A172 (cell line): ENCODE measurements at regions not wholly inside any gene's neighbourhood (a gene's known extent, or its start where the extent isn't known, plus 50 kb on each side); places are given as distances from the start of the nearest gene placed in this dataset.
"Not testable (repeated sequence)": the region's sequence is repeated elsewhere in the genome, so short reads cannot be mapped to it uniquely, and the experiment has no call there.

Experiments used
- DNase-seq: peaks from one replicate; pipeline ENCODE4 v3.0.0-alpha.2; 2015; ENCODE audit warnings: low spot score

DNA sequence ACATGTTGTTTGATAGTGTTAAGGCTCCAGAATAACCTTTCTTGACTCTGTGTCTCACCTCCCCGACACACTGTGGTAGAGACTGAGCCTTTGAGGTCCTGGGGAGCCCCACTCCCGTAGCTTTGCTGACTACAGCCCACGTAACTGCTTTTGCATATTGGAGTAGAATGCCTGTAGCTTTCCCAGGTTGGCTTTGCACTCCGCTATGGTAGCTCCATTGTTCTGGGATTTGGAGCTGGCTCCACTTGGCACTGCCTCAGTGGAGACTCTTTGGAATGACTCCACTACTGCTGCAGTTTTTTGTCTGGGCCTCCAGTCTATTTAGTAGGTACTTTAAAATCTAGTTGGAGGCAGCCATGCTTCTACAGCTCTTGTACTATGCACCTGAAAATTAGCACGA is 56.2 kb upstream of the ANXA1 start:
- DNase-seq = no peak

DNA sequence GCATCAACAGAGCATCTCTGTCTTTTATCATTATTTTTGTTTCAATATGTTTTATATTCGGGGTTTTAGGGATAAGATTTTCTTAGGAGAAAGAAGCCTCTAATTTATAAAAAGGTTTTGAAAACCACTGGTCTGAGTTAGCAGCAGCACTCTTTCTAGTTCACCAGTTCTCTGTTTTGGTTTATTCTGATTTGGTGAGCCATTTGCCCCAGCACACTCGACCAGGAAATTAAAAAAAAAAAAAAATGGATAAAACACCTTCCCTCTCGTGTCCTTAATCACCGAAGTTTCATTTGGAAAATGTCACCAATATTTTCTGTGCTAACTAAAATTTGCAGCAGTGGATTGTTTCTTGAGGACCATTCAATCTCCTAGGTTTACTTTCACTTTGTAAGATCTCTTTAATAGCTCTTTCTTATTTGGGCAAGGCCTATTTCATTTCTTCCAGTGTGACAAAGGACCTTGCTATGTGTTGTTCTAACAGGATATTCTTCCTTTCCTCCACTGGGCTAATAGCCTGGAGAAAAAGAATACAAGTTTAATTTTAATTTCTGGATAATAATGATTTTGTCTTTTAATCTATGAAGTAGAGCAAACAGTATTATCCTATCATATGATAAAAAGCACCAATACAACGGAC is 57.8 kb upstream of the ANXA1 start:
- peak; percentile 18 for DNase-seq

DNA sequence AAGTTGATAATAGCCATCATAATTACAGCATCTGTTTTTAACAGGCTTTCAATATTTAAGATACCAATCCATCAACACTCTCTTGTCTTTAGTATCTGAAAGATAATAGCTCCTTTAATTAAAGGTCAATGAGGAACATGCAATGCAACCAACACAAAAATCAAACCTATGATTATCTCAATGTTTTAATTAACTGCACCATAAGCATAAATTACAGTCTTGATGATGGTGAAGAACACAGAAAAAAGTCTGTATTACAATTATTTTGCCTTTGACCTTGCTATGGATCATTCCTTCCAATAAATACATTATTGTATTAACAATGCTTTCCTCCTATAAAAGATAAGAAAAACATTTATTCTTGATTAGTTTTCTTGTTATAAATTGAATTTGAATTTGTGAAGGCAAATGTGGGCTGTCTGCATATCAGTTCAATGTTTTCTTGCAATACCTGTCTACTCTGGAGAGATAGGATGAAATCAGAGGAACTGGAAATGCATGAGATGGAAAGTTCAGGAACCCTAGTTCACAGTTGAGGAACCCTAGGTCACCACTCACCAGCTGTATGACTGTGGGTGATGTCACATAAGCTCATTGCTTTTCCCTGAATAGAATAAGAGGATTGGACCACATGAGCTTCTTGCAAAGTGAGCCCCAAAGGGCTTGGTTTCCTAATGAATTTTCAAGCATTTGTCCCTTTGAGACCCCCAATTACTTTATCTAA is 58.5 kb upstream of the ANXA1 start:
- DNase-seq = no peak

DNA sequence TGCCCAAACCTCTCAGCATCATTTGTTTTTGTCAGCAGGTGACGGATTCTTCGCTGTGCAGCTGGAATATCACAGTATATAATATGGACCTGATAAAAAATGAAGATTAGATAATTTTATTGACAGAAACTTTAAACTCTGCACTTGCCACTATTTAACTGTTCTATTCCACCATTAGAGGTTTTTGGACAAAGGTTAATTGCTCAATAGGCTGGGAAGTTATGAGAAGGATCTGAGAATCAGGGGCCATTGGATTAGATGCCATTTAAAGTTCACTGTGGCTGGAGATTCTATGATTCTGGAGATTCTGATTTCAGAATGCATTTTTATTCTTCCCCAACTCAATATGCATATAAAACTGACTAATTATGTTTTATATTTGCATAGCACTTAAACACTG is 59.8 kb upstream of the ANXA1 start:
- DNase-seq = no peak

DNA sequence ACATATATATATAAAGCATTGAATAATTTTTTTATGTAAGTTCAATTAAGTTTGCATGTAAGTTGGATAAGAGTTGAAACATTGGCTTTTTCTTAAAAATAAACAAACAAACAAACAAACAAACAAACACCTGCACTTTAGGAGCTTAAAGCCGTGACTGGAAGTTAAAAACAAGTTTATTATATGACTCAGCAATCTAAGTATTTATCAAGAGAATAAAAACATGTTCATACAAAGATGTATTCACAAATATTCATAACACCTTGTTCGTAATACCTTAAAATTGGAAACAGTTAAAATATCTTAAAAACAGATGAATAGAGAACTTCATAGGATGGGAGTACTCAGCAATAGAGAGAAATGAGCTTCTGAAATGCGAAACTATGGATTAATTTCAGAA is 61.5 kb upstream of the ANXA1 start:
- no peak for DNase-seq

DNA sequence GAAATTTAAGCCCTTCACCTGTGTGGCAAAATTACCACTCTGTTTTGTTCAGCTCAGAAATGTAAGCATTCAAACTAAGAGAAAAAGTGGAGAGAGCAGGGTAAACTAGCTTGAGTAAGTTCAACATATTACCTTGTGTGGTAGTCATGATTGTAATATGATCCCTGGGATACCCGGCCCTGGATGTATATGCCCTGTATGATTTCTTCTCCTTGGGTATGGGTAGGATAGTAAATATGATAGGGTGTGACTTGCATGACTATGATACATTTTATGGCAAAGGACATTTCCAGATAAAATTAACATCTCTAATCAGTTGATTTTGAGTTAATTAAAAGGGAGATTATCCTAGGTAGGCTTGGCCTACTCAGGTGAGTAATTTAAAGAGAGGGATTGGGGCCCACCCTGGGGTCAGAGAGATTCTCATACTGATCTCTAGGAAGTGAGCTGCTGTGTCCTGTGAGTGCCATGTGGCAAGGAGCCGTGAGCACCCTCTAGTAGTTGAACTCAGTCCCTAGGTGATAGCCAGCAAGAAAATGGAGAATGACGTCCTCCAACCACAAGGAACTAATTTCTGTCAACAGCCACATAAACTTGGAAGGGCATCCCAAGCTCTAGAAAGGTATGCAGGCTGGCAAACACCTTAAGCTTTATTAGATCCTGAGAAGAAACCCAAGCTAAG is 62.2 kb upstream of the ANXA1 start:
- no peak for DNase-seq

DNA sequence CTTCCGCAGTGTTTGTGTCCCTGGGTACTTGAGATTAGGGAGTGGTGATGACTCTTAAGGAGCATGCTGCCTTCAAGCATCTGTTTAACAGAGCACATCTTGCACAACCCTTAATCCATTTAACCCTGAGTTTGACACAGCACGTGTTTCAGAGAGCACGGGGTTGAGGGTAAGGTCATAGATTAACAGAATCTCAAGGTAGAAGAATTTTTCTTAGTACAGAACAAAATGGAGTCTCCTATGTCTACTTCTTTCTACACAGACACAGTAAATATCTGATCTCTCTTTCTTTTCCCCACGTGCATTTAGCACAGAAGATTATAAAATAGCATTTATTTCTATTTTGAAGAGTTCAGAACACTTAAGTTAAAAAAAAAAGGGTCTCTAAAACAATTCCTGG is 63.8 kb upstream of the ANXA1 start:
- not testable (repeated sequence) for DNase-seq

DNA sequence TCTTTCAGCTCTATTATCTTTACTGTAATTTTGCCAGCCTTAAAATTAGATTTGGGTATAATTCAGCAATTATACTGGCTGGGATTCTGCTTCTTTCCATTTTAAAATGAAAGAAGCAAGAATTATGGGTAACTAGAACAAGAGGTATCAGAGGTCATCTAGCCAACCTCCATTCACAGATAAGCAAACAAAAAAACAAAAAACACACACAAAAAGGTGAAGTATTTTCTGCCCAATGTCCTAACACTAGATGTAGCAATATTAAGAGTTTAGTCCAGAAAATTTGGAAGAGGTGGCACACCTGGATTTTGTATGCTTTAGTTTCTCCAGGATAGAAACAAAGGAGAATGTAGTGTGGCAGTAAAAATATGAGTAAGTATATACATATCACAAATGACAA is 68.1 kb upstream of the ANXA1 start:
- no peak for DNase-seq

DNA sequence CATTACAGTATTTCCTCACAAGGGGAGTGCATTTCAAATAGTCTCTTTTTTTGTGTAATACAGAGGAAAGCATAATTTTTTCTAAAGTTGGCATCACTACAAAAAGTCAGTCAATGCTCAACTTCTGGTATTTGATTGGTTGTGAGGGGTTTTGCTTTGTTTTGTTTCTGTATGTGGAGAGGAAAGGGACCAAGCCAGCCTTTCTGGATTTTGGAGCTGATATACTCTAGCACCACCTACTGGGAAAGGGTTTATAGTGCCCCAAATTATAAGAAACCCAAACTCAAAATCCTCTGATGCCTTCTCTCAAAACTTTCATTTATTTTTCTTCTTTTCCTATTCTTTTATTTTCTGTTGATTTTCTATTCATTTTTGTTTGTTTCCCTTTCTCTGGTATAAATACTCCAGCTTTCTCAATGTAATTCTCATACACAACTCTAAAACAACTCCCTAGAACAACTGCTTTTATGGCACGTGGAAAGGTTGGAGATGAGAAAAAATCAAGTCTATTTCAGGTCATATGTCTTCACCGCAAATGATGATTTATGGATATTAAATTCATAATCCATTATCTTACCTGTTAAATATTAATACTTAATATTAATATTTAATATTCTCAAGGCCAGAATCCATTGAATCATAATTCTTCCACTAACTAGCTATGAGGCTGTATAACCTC is 69.5 kb upstream of the ANXA1 start:
- peak; percentile 32 for DNase-seq

DNA sequence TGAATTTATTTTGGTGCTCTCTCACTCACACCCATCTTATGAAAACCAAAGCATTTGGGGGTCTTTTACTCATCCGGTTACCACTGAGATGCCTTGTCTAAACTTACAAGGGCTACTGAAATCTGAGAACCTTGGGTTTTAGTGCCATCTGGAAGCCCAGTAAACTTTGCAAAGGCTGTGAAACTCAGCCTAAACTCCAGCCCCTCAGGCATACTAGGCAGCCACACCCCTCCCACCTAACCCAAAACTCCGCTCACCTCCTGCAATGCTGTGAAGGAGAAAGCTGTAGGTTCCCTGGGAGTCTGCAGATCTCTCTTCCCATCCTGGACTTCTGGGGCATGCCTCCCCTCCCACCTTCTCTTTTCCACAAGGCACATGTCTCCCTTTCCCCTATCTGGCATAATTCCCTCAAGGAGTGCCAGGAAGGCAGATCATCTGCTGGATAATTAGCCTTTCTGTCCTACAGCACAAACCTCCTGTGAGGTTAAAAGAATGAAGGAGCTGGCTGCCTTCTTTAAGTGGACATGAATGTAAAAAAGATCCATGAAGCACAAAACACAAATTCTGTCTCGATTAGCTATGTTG is 71.5 kb upstream of the ANXA1 start:
- no peak for DNase-seq

DNA sequence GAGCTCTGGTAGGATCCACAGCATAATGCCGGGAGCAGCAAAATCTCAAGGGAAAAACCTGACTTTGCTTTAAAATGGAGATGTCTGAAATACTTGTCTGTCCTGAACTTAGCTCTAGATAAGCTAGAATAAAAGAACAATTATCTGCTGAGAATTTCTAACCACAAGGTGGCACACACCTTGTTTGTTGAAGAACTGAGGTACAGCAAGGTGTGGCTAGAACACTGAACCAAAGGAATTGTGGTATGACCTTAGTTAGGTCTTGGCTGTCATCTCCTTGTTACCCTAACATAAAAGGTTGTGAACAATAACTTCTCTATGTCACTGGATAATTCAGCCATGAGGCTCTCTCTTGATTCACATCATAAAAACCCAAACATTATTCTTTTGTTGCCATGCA is 72.3 kb upstream of the ANXA1 start:
- DNase-seq = no peak

DNA sequence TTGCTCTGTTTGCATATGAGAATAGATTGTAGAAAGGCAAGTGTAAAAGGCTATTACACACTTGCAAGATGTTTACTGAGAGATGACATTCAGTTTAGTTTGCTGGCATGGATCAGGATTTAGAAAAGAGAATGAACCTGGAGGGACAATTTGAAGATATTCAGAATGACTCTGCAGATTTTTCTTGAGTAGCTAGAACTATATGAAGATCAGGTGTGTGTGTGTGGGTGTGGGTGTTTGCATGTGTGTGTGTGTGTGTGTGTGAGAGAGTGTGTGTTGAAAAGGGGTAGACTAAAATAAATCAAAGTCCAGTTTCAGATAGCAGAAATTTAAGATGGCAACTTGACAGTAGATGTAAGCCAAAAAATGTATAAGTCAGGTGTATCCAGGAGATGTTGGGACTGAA is 74.0 kb upstream of the ANXA1 start:
- DNase-seq = no peak

DNA sequence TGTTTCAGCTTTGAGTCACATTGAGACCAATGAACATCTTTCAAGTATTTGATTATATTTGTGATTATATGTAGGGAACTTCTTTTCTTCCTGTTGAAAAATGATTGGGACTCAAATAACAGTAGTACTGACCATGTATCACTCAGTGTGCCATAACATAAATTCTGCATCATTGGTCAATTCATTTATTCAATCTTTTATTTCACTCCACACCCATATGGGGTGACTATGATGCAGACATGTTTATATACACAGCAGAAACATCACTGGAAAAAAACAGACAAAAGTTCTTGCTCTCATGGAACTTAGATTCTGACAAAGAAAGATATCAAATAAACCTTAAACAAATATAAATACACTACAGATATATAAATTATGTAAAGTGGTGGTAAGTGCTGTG is 74.7 kb upstream of the ANXA1 start:
- no peak for DNase-seq

DNA sequence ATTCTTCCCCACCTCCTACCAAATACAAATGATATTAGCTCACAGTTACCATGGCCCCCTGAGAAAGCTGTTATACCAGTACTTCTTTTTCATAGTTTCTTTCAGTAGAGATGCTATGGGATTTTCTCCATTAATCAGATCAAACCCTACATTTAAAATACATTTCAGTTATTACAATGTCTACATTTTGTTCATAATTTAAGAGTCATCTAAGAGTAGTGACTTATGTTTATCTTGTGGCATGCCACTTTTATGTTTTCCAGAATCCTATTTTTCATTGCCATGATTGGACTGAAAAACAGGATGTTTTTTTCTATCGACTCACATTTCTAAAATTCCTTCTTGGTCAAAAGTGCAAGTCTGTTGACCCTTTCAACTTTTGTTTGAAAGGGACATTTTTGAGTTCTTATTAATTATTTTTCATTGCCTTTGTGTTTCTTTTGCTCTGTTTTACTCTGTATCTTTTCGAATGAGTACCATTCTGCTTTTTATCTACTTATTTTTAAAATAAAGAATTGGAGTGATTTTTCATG is 77.4 kb upstream of the ANXA1 start:
- no peak for DNase-seq

DNA sequence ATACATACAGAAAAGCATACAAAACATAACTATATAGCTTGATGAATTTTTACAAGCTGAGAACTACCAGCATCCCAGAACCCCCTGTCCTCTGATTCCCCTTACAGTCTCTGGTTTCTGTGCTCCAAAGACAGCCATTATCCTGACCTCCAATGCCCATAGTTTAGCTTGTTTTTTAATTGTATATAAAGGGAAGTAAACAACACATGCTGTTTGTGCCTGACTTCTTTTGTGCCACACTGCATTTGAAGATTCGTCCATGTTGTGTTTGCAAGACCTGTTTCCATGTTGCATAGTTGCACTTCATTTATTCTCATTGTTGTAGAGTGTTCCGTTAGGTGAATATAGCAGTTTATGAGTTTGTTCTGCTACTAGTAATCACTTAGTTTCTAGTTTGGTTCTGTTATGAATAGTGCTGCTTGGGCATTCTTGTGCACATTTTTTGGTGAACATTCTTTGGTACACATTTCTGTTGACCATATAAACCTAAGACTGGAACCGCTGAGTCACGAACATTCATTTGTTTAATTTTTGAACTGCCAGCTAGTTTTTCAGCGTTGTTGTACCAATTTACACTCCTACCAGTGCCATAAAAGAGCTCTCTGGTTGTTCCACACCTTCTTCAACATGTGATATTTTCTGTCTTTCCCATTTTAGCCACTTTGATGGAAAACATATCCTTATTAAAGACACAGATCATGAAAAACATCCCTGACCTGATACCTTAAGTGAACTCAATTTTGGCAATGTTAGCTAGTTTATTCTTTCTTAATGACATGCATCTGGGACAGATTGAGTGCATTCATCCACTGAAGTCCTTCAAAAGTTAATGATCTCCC is 78.1 kb upstream of the ANXA1 start:
- no peak for DNase-seq

DNA sequence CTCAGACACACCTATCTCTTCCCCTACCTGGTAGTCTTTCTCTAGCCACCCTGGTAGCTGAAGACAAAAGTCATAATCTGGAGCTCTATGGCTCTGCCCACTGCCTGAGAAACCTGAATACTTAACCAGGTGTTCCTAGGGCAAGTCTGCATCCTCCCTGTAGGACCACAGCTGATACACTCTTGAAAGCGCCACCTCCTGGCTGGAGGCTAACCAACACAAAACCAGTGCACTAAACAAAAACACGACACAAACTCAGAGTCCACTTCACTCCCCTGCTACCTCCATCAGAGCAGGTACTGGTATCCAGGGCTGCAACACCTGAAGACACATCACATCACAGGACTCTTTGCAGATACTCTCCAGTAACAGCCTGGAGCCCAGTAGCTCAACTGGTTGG is 84.6 kb upstream of the ANXA1 start:
- no peak for DNase-seq

DNA sequence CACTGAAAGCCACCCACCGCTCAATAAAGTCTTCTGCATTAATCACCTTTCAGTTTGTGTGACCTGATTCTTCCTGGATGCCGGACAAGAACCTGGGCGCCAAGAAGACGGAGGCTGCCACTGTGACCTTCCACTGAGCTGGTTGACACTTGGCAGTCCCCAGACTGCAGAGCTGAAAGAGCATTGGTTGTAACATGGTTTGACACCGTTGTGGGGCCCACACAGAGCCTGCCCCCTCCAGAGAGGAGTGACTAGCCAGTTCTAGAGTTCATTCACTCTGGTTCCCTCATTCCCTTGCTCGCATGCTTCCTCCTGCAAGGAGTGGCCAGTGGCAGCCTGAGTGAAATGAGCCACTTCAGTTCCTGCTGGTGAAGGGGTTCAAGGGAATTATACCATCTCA is 86.2 kb upstream of the ANXA1 start:
- DNase-seq = no peak

DNA sequence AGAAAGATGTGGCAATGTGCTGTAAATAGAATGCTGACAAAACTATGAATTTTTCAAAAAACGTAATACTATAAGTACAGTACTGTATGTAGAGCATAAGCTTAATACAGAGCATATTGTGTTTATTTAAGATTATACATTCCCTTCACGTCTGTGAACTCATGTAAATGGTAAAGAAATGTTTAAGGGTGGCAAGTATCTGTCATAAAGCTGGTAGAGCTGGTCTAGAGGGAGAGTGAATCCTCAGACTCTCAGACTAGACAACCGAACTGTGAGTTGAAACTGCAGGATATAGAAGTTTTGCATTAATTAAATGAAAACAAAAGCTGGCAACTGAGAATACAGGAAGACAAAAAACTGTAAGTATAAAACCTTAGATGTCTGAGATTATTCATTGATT is 87.3 kb upstream of the ANXA1 start:
- no peak for DNase-seq

DNA sequence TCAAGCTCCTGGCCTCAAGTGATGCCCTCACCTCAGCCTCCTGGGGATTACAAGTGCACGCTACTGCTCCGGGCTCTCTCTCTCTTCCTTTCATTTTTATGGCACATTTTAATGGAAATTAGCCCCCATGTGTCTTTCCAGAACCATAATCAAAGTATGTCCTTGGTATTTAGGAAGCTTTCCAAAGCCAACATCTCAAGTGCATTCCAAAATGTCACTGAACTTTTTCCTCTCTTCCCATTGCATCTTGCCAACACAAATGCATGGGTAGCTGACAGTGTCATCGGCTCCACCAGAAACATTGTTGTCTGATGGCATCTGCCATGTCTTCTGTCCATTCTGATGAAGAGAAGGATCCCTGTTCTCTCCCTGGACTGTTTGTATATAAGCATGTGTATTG is 90.5 kb upstream of the ANXA1 start:
- DNase-seq = no peak

DNA sequence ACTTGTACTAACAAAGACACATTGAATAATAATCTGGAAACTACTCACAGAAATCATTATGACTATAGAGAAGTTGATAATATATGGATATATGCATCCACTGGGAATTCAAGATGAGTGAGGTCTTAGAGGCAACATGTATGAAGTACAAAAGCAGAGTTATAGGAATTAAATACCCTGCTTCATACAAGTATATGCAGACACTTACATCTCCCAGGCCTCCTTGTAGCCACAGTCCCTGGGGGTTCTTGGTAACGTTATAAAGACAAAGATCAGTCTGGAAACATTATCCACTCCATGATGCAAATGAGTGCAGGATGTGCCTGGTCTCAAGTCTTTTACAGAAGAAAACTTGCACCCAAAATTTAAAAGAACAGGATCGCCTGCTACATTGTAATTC is 92.4 kb upstream of the ANXA1 start:
- no peak for DNase-seq

DNA sequence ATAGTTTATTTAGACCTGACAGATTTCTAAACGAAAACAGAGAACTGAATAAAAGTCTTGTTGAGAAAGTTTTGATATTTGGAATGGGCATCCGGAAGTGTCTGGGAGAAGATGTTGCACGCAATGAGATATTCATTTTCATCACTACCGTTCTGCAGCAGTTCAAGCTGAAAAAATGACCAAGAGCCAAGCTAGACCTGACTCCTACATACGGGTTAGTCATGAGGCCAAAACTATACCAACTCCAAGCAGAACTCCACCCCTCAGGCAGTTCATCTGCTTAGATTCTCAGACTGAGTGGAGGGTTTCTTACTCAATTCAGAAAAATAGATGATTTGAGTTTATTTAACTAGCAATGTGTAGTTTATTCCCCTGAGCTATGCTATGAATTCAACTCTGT is 95.4 kb upstream of the ANXA1 start:
- no peak for DNase-seq
